Stimulated activated CD4-positive, alpha-beta T cell treated with anti-CD3 and anti-CD28 coated beads, Interleukin-2, amount 100 ng/mL, for 4 hours (primary cell): ENCODE measurements at regions not wholly inside any gene's neighbourhood (a gene's known extent, or its start where the extent isn't known, plus 50 kb on each side); places are given as distances from the start of the nearest gene placed in this dataset.
"Not testable (repeated sequence)": the region's sequence is repeated elsewhere in the genome, so short reads cannot be mapped to it uniquely, and the experiment has no call there.

Experiments
- DNase-seq: peaks from one replicate; pipeline ENCODE4 v3.0.0-alpha.2; 2020; ENCODE audit warnings: low read depth

GRCh38 chr12:24361877-24362580 lies 412.6 kb upstream of the SOX5 start:
- DNase-seq, result no peak

GRCh38 chr12:24360907-24361306 lies 411.4 kb upstream of the SOX5 start:
- no peak for DNase-seq

GRCh38 chr12:24360461-24360860 lies 411.0 kb upstream of the SOX5 start:
- DNase-seq, result no peak

- no peak for DNase-seq
Measured at GRCh38 chr12:24360057-24360456, 410.6 kb upstream of the SOX5 start.

- DNase-seq, result no peak
Measured at GRCh38 chr12:24359418-24359817, 409.9 kb upstream of the SOX5 start.

- DNase-seq, result no peak
Measured at GRCh38 chr12:24356240-24356804, 406.9 kb upstream of the SOX5 start.

- DNase-seq, result no peak
Measured at GRCh38 chr12:24352363-24352762, 402.9 kb upstream of the SOX5 start.

- DNase-seq, result no peak
Measured at GRCh38 chr12:24349051-24349799, 399.8 kb upstream of the SOX5 start.

- DNase-seq, result not testable (repeated sequence)
Measured at GRCh38 chr12:24348180-24348579, 398.7 kb upstream of the SOX5 start.

GRCh38 chr12:24328261-24328660 lies 378.8 kb upstream of the SOX5 start:
- DNase-seq, result no peak

- DNase-seq, result no peak
Measured at GRCh38 chr12:24325331-24325730, 375.9 kb upstream of the SOX5 start.

- no peak for DNase-seq
Measured at GRCh38 chr12:24307716-24308335, 358.4 kb upstream of the SOX5 start.

GRCh38 chr12:24307153-24307552 lies 357.7 kb upstream of the SOX5 start:
- DNase-seq, result no peak

GRCh38 chr12:24306001-24306400 lies 356.5 kb upstream of the SOX5 start:
- no peak for DNase-seq

- DNase-seq, result no peak
Measured at GRCh38 chr12:24304285-24304684, 354.8 kb upstream of the SOX5 start.

- DNase-seq, result no peak
Measured at GRCh38 chr12:24302708-24303107, 353.2 kb upstream of the SOX5 start.

GRCh38 chr12:24297516-24297915 lies 348.0 kb upstream of the SOX5 start:
- no peak for DNase-seq

GRCh38 chr12:24293549-24293948 lies 344.1 kb upstream of the SOX5 start:
- no peak for DNase-seq

GRCh38 chr12:24287963-24288362 lies 338.5 kb upstream of the SOX5 start:
- no peak for DNase-seq

GRCh38 chr12:24285448-24285847 lies 336.0 kb upstream of the SOX5 start:
- DNase-seq, result no peak

- no peak for DNase-seq
Measured at GRCh38 chr12:24281341-24281740, 331.9 kb upstream of the SOX5 start.

- DNase-seq, result no peak
Measured at GRCh38 chr12:24280056-24280842, 330.8 kb upstream of the SOX5 start.
